T-helper 1 cell treated with Interleukin-12 subunit alpha and Interleukin-12 subunit beta and Interleukin-4 antibody, amounts not matched to agents 30 μg/mL and 1 μg/mL, for 36 hours (primary cell): ENCODE measurements at regions not wholly inside any gene's neighbourhood (a gene's known extent, or its start where the extent isn't known, plus 50 kb on each side); places are given as distances from the start of the nearest gene placed in this dataset.

Source experiments
- H3K27ac Mint-ChIP-seq: one replicate; pipeline ENCODE4 v1.8.0; 2021; ENCODE audit warnings: mild to moderate bottlenecking, mixed read lengths
- H3K27me3 Mint-ChIP-seq: one replicate; pipeline ENCODE4 v1.8.0; 2021; ENCODE audit warnings: low read depth, mixed read lengths
- H3K36me3 Mint-ChIP-seq: one replicate; pipeline ENCODE4 v1.8.0; 2021; ENCODE audit warnings: low read depth, mixed read lengths
- H3K4me1 Mint-ChIP-seq: one replicate; pipeline ENCODE4 v1.8.0; 2021; ENCODE audit warnings: low read depth, mixed read lengths
- H3K4me3 Mint-ChIP-seq: one replicate; pipeline ENCODE4 v1.8.0; 2021; ENCODE audit warnings: mild to moderate bottlenecking, moderate library complexity, mixed read lengths
- H3K9me3 Mint-ChIP-seq: one replicate; pipeline ENCODE4 v1.8.0; 2021; ENCODE audit warnings: mixed read lengths

DNA sequence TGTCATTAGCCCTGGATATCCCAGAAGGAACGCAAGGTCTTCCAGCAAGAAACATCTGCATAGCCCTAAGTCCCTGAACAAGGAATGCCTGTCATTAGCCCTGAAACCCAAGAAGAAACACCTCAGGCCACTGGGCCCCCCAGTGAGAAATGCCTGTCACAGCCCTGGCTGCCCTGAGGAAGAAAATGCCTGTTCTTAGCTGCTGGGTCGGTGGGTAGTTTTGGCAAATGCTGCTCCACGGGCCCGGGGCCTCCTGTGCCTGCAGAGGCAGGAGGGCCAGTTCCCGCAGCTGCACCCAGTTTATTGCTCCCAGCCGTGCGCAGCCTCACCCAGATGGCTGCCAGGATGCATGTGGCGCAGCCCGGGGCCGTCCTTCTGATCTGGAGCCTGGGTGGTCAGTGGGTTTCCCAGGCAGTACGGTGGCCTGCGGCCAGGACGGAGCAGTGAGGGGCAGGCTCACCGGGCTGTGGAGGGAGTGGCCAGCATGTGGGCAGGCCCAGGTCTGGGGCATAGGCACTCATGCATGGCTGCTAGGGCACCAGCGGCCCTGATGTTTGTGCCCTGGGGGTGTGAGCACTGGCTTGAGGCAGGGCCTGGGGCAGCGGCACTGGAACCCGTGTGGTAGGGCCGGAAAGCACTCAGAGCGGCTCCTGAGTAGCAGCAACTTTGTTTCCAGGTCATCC lies 219.0 kb downstream of the ERMARD start:
- Mint-ChIP-seq H3K36me3 (no peaks in the 10 kb centered on the region), H3K27me3 (no peaks in the 10 kb centered on the region), H3K4me1 (no peaks in the 10 kb centered on the region), H3K27ac (no peak overlapping the region), H3K9me3 (no peaks in the 10 kb centered on the region), H3K4me3 (no peak overlapping the region)

GRCh38 chr6:169969372-169970099 lies 218.1 kb downstream of the ERMARD start:
- H3K4me3 Mint-ChIP-seq = no peak overlapping the region
- no peak overlapping the region for H3K27ac Mint-ChIP-seq
- no peaks in the 10 kb centered on the region for H3K36me3 Mint-ChIP-seq
- H3K9me3 Mint-ChIP-seq = no peaks in the 10 kb centered on the region
- H3K4me1 Mint-ChIP-seq = no peaks in the 10 kb centered on the region
- no peaks in the 10 kb centered on the region for H3K27me3 Mint-ChIP-seq

DNA sequence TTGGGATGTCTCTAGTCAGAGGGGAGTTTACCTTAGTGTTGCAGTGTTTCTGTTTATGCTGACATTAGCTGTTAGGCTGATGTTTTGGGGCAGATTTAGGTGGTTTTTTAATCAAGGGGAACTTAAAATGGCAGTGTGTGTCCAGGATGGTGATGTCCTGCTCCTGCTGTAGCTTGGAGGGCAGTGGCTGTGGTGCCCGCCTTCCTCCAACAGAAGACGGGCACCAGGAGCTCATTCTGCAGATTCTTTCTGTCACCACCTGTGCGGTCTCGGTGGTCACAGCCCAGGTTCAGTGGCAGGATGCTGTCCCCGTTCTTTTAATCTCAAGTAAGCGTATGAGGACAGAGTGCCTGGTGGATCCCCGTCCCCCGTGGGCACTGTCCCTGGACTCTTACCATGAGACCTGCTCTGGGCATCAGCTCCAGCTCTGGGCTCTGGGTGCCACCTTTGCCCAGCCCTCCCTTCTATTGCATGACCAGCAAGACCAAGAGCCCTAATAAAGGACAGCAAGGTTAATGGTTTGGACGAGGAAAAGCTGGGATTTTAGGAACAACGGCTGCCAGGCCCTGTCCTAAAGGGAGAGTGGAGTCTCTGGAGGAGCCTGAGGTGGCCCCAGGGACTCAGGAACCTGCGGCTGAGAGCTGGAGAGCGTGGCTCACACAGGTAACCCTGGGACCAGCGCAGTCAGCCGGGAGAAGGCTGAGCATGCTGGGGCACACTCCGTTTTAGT lies 217.3 kb downstream of the ERMARD start:
- no peaks in the 10 kb centered on the region for H3K27me3 Mint-ChIP-seq
- H3K9me3 Mint-ChIP-seq = no peaks in the 10 kb centered on the region
- no peaks in the 10 kb centered on the region for H3K4me1 Mint-ChIP-seq
- H3K36me3 Mint-ChIP-seq = no peaks in the 10 kb centered on the region
- H3K4me3 Mint-ChIP-seq = no peak overlapping the region
- H3K27ac Mint-ChIP-seq = no peak overlapping the region

- H3K9me3 Mint-ChIP-seq = no peaks in the 10 kb centered on the region
Observed at GRCh38 chr6:169967687-169968086, 216.3 kb downstream of the ERMARD start.

DNA sequence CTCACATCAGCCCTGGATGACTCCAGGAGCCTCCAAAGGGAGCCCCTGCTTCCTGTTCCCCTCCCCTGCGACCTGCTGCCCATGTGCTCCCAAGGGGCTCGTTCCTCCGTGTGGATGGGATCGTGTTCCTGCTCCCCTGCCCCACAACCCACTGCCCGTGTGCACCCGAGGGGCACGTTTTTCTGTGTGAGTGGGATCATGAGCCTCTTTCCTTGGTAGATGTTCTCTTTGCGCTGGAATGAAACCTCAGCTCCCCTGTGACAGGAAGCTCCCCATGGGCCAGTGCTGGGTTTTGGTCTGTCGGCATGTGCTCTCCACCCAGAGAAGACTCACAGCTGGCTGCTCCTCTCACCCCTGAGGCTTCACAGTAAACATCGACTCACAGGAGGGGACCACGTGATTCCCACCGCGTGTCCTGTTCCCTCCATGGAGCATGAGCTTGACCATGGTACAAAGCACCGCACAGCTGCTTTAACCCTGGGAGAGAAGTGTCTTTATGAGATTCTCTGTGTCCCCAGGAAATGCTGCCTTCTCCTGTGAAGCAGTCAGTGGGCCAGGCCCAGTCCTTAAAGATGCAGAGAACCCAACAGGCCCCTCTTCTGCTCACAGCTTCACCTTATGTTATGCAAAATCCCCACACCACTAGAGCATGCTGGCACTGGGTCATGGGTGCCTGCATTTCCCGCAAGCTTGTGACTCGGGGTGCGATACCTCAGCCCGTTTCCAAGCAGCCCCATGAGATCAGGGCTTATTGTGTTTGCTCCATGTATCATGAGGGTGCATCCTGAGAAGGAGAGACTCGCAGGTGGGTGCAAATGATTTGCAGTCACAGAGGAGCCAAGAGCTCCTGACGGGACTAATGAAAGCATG lies 215.1 kb downstream of the ERMARD start:
- no peak overlapping the region for H3K4me3 Mint-ChIP-seq
- H3K27me3 Mint-ChIP-seq = peaks cover 4% of the 10 kb centered on the region
- H3K27ac Mint-ChIP-seq = no peak overlapping the region
- no peaks in the 10 kb centered on the region for H3K9me3 Mint-ChIP-seq
- no peaks in the 10 kb centered on the region for H3K4me1 Mint-ChIP-seq
- no peaks in the 10 kb centered on the region for H3K36me3 Mint-ChIP-seq

More at GRCh38 chr6:169967687-169968086, 216.3 kb downstream of the ERMARD start:
- no peak overlapping the region for H3K27ac Mint-ChIP-seq
- H3K4me1 Mint-ChIP-seq = no peaks in the 10 kb centered on the region
- peaks cover 3% of the 10 kb centered on the region for H3K27me3 Mint-ChIP-seq
- no peak overlapping the region for H3K4me3 Mint-ChIP-seq
- H3K36me3 Mint-ChIP-seq = no peaks in the 10 kb centered on the region

DNA sequence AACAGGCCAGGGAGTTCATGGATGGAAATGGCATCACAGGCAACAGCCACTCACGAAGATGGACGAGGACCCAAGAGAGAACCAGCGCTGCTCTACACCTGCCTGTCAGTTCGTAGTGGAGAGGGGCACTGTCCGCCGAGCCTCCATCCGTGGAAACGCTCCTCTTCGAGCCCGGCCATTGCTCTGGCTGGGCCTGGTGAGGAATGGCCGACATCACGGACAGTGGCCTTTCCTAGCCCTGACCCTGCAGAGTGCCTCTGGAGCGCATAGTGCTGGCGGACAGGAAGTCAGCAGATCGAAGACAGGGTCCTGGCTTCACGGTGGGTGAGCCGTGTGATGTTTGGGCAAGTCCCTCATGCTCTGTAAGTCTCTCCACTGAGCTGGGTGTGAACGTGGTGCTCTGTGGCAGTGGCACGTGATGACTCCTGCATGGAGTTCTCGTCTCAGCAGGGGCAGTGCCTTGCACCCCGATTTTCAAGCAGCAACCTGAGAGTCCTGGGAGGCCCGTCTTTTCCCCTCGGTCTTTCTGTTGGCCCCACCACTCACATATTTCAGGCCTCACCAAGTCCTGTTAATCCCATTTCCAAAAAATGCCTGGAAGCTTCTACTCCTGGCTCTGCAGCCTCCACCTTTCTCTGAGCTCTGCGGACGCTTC lies 214.4 kb downstream of the ERMARD start:
- Mint-ChIP-seq H3K9me3 (no peaks in the 10 kb centered on the region), H3K27me3 (peaks cover 8% of the 10 kb centered on the region), H3K4me1 (no peaks in the 10 kb centered on the region), H3K27ac (no peak overlapping the region), H3K4me3 (no peak overlapping the region), H3K36me3 (no peaks in the 10 kb centered on the region)

- H3K36me3 Mint-ChIP-seq = no peaks in the 10 kb centered on the region
- H3K9me3 Mint-ChIP-seq = no peaks in the 10 kb centered on the region
- no peaks in the 10 kb centered on the region for H3K4me1 Mint-ChIP-seq
- H3K27me3 Mint-ChIP-seq = peaks cover 8% of the 10 kb centered on the region
- H3K4me3 Mint-ChIP-seq = no peak overlapping the region
- H3K27ac Mint-ChIP-seq = no peak overlapping the region
Observed at GRCh38 chr6:169965239-169965638, 213.8 kb downstream of the ERMARD start.

- Mint-ChIP-seq H3K4me3 (no peak overlapping the region), H3K36me3 (no peaks in the 10 kb centered on the region), H3K27ac (no peak overlapping the region), H3K27me3 (peaks cover 8% of the 10 kb centered on the region), H3K9me3 (no peaks in the 10 kb centered on the region), H3K4me1 (no peaks in the 10 kb centered on the region)
Observed at GRCh38 chr6:169964486-169965180, 213.2 kb downstream of the ERMARD start.

- Mint-ChIP-seq H3K27me3 (peaks cover 8% of the 10 kb centered on the region), H3K4me3 (no peak overlapping the region), H3K36me3 (no peaks in the 10 kb centered on the region), H3K4me1 (peaks cover 2% of the 10 kb centered on the region), H3K27ac (no peak overlapping the region), H3K9me3 (no peaks in the 10 kb centered on the region)
Observed at GRCh38 chr6:169963581-169964297, 212.3 kb downstream of the ERMARD start.

GRCh38 chr6:169962604-169963469 lies 211.4 kb downstream of the ERMARD start:
- H3K4me3 Mint-ChIP-seq = no peak overlapping the region
- H3K9me3 Mint-ChIP-seq = no peaks in the 10 kb centered on the region
- no peaks in the 10 kb centered on the region for H3K36me3 Mint-ChIP-seq
- H3K4me1 Mint-ChIP-seq = peaks cover 2% of the 10 kb centered on the region
- peaks cover 16% of the 10 kb centered on the region for H3K27me3 Mint-ChIP-seq
- H3K27ac Mint-ChIP-seq = no peak overlapping the region

DNA sequence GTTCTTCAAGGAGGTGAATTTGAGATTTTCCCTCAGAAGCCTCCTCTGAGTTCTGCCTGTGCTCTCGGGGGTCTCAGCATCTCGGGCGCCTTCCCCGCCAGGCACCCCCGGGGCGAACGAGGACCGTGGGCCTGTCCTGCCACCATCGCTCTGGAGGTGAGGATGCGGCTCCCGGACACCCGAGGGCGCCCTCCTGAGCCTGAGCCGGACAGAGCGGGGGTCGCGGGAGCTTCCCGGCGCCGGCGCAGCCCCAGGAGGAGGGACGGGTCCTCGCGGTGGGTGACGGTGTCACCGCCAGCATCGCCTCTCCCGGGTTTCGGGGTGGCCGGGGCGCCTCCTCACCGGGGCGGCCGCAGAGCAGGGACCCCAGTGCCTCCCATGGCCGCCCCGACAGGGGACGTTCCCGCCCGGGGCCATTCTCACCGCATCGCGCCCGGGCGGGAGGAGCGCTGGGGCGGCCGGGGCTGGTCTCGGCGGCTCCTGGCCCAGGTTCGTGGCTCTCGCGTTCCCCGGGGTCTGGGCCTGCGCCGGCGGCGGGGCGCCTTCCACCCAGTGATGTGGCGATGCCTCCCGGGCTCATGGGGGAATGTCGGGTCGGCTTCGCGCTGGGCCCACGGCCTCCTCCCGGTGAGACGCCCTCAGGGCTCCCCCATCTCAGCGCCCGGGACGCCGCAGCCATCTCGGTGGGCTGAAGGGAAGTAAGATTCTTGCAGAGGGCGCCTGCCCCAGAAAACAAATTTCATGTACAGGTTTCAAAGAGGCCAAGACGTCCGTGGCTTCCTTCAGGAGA lies 210.5 kb downstream of the ERMARD start:
- no peak overlapping the region for H3K4me3 Mint-ChIP-seq
- H3K4me1 Mint-ChIP-seq = peaks cover 2% of the 10 kb centered on the region
- no peak overlapping the region for H3K27ac Mint-ChIP-seq
- no peaks in the 10 kb centered on the region for H3K36me3 Mint-ChIP-seq
- H3K27me3 Mint-ChIP-seq = peaks cover 16% of the 10 kb centered on the region
- no peaks in the 10 kb centered on the region for H3K9me3 Mint-ChIP-seq
